ENCODE measurements at regions not wholly inside any gene's neighbourhood (a gene's known extent, or its start where the extent isn't known, plus 50 kb on each side); places are given as distances from the start of the nearest gene placed in this dataset.

GRCh38 chr1:228824366-228824765 is 89.1 kb downstream of the RHOU start:
- H3K9ac ChIP-seq (ENCODE audit: low read length): no peak overlapping the region
- no peaks in the 10 kb centered on the region for H3K9me3 ChIP-seq (ENCODE audit: control insufficient read depth, insufficient read depth, low read depth, low read length)
- H3K4me1 ChIP-seq (ENCODE audit: control insufficient read depth, insufficient read depth, low read length): peaks cover 10% of the 10 kb centered on the region
- no peaks in the 10 kb centered on the region for H3K36me3 ChIP-seq (ENCODE audit: control insufficient read depth, insufficient read depth, low read length)
- H3K27ac ChIP-seq (ENCODE audit: low read depth, low read length): no peak overlapping the region
- H3K27me3 ChIP-seq (ENCODE audit: control insufficient read depth, insufficient read depth, low read length): no peaks in the 10 kb centered on the region
- H3K4me3 ChIP-seq (ENCODE audit: low read depth, low read length): no peak overlapping the region

- Histone ChIP-seq H3K27me3 (ENCODE audit: control insufficient read depth, insufficient read depth, low read length) (no peaks in the 10 kb centered on the region), H3K4me3 (ENCODE audit: low read depth, low read length) (no peak overlapping the region), H3K27ac (ENCODE audit: low read depth, low read length) (no peak overlapping the region), H3K9ac (ENCODE audit: low read length) (no peak overlapping the region), H3K36me3 (ENCODE audit: control insufficient read depth, insufficient read depth, low read length) (no peaks in the 10 kb centered on the region), H3K9me3 (ENCODE audit: control insufficient read depth, insufficient read depth, low read depth, low read length) (no peaks in the 10 kb centered on the region), H3K4me1 (ENCODE audit: control insufficient read depth, insufficient read depth, low read length) (peaks cover 13% of the 10 kb centered on the region)
Observed at GRCh38 chr1:228825041-228825440, 89.8 kb downstream of the RHOU start.

- no peaks in the 10 kb centered on the region for H3K27me3 ChIP-seq (ENCODE audit: control insufficient read depth, insufficient read depth, low read length)
- H3K4me3 ChIP-seq (ENCODE audit: low read depth, low read length): no peak overlapping the region
- H3K36me3 ChIP-seq (ENCODE audit: control insufficient read depth, insufficient read depth, low read length): no peaks in the 10 kb centered on the region
- H3K9me3 ChIP-seq (ENCODE audit: control insufficient read depth, insufficient read depth, low read depth, low read length): no peaks in the 10 kb centered on the region
- H3K9ac ChIP-seq (ENCODE audit: low read length): no peak overlapping the region
- no peak overlapping the region for H3K27ac ChIP-seq (ENCODE audit: low read depth, low read length)
- H3K4me1 ChIP-seq (ENCODE audit: control insufficient read depth, insufficient read depth, low read length): peaks cover 14% of the 10 kb centered on the region
Observed at GRCh38 chr1:228825840-228826484, 90.7 kb downstream of the RHOU start.

- Histone ChIP-seq H3K9me3 (ENCODE audit: control insufficient read depth, insufficient read depth, low read depth, low read length) (no peaks in the 10 kb centered on the region), H3K27me3 (ENCODE audit: control insufficient read depth, insufficient read depth, low read length) (no peaks in the 10 kb centered on the region), H3K9ac (ENCODE audit: low read length) (no peak overlapping the region), H3K4me3 (ENCODE audit: low read depth, low read length) (no peak overlapping the region), H3K36me3 (ENCODE audit: control insufficient read depth, insufficient read depth, low read length) (no peaks in the 10 kb centered on the region), H3K27ac (ENCODE audit: low read depth, low read length) (no peak overlapping the region), H3K4me1 (ENCODE audit: control insufficient read depth, insufficient read depth, low read length) (peaks cover 14% of the 10 kb centered on the region)
Observed at GRCh38 chr1:228827019-228827418, 91.7 kb downstream of the RHOU start.

- Histone ChIP-seq H3K36me3 (ENCODE audit: control insufficient read depth, insufficient read depth, low read length) (no peaks in the 10 kb centered on the region), H3K4me3 (ENCODE audit: low read depth, low read length) (no peak overlapping the region), H3K27me3 (ENCODE audit: control insufficient read depth, insufficient read depth, low read length) (no peaks in the 10 kb centered on the region), H3K9me3 (ENCODE audit: control insufficient read depth, insufficient read depth, low read depth, low read length) (no peaks in the 10 kb centered on the region), H3K27ac (ENCODE audit: low read depth, low read length) (no peak overlapping the region), H3K4me1 (ENCODE audit: control insufficient read depth, insufficient read depth, low read length) (peaks cover 14% of the 10 kb centered on the region), H3K9ac (ENCODE audit: low read length) (no peak overlapping the region)
Observed at GRCh38 chr1:228828151-228828550, 92.9 kb downstream of the RHOU start.

- Histone ChIP-seq H3K4me3 (ENCODE audit: low read depth, low read length) (no peak overlapping the region), H3K9me3 (ENCODE audit: control insufficient read depth, insufficient read depth, low read depth, low read length) (no peaks in the 10 kb centered on the region), H3K36me3 (ENCODE audit: control insufficient read depth, insufficient read depth, low read length) (no peaks in the 10 kb centered on the region), H3K4me1 (ENCODE audit: control insufficient read depth, insufficient read depth, low read length) (peaks cover 21% of the 10 kb centered on the region), H3K9ac (ENCODE audit: low read length) (no peak overlapping the region), H3K27ac (ENCODE audit: low read depth, low read length) (no peak overlapping the region), H3K27me3 (ENCODE audit: control insufficient read depth, insufficient read depth, low read length) (no peaks in the 10 kb centered on the region)
Observed at GRCh38 chr1:228830185-228830953, 95.1 kb downstream of the RHOU start.

GRCh38 chr1:228830954-228831481 is 95.7 kb downstream of the RHOU start:
- H3K27me3 ChIP-seq (ENCODE audit: control insufficient read depth, insufficient read depth, low read length): no peaks in the 10 kb centered on the region
- H3K4me3 ChIP-seq (ENCODE audit: low read depth, low read length): no peak overlapping the region
- H3K9ac ChIP-seq (ENCODE audit: low read length): no peak overlapping the region
- H3K9me3 ChIP-seq (ENCODE audit: control insufficient read depth, insufficient read depth, low read depth, low read length): no peaks in the 10 kb centered on the region
- no peak overlapping the region for H3K27ac ChIP-seq (ENCODE audit: low read depth, low read length)
- H3K4me1 ChIP-seq (ENCODE audit: control insufficient read depth, insufficient read depth, low read length): peaks cover 21% of the 10 kb centered on the region
- no peaks in the 10 kb centered on the region for H3K36me3 ChIP-seq (ENCODE audit: control insufficient read depth, insufficient read depth, low read length)

GRCh38 chr1:228833911-228834688 is 98.8 kb downstream of the RHOU start:
- no peaks in the 10 kb centered on the region for H3K9me3 ChIP-seq (ENCODE audit: control insufficient read depth, insufficient read depth, low read depth, low read length)
- H3K27me3 ChIP-seq (ENCODE audit: control insufficient read depth, insufficient read depth, low read length): no peaks in the 10 kb centered on the region
- H3K4me3 ChIP-seq (ENCODE audit: low read depth, low read length): no peak overlapping the region
- H3K36me3 ChIP-seq (ENCODE audit: control insufficient read depth, insufficient read depth, low read length): no peaks in the 10 kb centered on the region
- peaks cover 23% of the 10 kb centered on the region for H3K4me1 ChIP-seq (ENCODE audit: control insufficient read depth, insufficient read depth, low read length)
- no peak overlapping the region for H3K9ac ChIP-seq (ENCODE audit: low read length)
- no peak overlapping the region for H3K27ac ChIP-seq (ENCODE audit: low read depth, low read length)

GRCh38 chr1:228835456-228835855 is 100.2 kb downstream of the RHOU start:
- H3K4me1 ChIP-seq (ENCODE audit: control insufficient read depth, insufficient read depth, low read length): peaks cover 19% of the 10 kb centered on the region
- no peak overlapping the region for H3K4me3 ChIP-seq (ENCODE audit: low read depth, low read length)
- H3K36me3 ChIP-seq (ENCODE audit: control insufficient read depth, insufficient read depth, low read length): no peaks in the 10 kb centered on the region
- no peaks in the 10 kb centered on the region for H3K9me3 ChIP-seq (ENCODE audit: control insufficient read depth, insufficient read depth, low read depth, low read length)
- no peak overlapping the region for H3K27ac ChIP-seq (ENCODE audit: low read depth, low read length)
- H3K9ac ChIP-seq (ENCODE audit: low read length): no peak overlapping the region
- no peaks in the 10 kb centered on the region for H3K27me3 ChIP-seq (ENCODE audit: control insufficient read depth, insufficient read depth, low read length)

- Histone ChIP-seq H3K27ac (ENCODE audit: low read depth, low read length) (no peak overlapping the region), H3K9ac (ENCODE audit: low read length) (no peak overlapping the region), H3K27me3 (ENCODE audit: control insufficient read depth, insufficient read depth, low read length) (no peaks in the 10 kb centered on the region), H3K9me3 (ENCODE audit: control insufficient read depth, insufficient read depth, low read depth, low read length) (no peaks in the 10 kb centered on the region), H3K36me3 (ENCODE audit: control insufficient read depth, insufficient read depth, low read length) (no peaks in the 10 kb centered on the region), H3K4me3 (ENCODE audit: low read depth, low read length) (no peak overlapping the region), H3K4me1 (ENCODE audit: control insufficient read depth, insufficient read depth, low read length) (peaks cover 19% of the 10 kb centered on the region)
Observed at GRCh38 chr1:228835911-228836310, 100.6 kb downstream of the RHOU start.

GRCh38 chr1:228836427-228836826 is 101.1 kb downstream of the RHOU start:
- Histone ChIP-seq H3K4me1 (ENCODE audit: control insufficient read depth, insufficient read depth, low read length) (peaks cover 19% of the 10 kb centered on the region), H3K9me3 (ENCODE audit: control insufficient read depth, insufficient read depth, low read depth, low read length) (no peaks in the 10 kb centered on the region), H3K27me3 (ENCODE audit: control insufficient read depth, insufficient read depth, low read length) (no peaks in the 10 kb centered on the region), H3K4me3 (ENCODE audit: low read depth, low read length) (no peak overlapping the region), H3K36me3 (ENCODE audit: control insufficient read depth, insufficient read depth, low read length) (no peaks in the 10 kb centered on the region), H3K9ac (ENCODE audit: low read length) (no peak overlapping the region), H3K27ac (ENCODE audit: low read depth, low read length) (no peak overlapping the region)

Measured in HUES6 (cell line).